ENCODE measurements at regions not wholly inside any gene's neighbourhood (a gene's known extent, or its start where the extent isn't known, plus 50 kb on each side); places are given as distances from the start of the nearest gene placed in this dataset.
"Not testable (repeated sequence)": the region's sequence is repeated elsewhere in the genome, so short reads cannot be mapped to it uniquely, and the experiment has no call there.

DNA sequence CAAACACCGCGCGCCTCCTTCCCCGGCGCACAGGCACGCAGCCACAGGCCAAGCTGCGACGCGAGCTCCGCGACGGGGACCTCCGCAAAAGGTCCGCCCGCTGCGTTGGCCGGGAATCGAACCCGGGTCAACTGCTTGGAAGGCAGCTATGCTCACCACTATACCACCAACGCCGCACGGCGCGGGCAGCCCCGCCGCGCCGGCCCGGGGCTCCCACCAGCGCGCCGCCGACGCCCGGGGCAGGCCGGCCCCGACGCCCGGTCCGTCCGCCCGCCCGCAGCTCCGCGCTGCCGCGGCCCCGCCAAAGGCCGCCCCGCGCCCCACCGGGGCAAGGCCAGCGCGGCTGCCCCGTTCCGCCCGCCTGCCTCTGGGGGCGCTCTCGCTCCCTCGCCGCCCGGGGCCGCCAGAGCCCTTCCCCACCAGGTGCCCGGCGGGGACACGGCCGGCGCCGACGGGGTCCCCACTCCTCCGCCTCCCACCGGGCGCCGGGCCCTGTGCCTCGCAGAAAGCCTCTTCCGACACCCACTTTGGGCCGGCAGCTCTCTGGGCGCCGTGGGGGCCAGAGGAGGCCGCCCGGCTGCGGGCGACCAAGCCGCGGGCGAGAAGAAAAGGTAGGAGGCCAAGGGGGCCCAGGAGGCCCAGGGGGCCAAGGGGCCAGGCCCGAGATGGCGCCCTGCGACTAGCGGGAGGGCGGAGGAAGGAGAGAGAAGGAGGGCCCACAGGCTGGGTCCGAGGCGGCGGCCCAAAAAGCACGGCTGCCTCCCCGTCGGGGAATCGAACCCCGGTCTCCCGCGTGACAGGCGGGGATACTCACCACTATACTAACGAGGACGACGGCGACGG is 50.2 kb upstream of the FCGR2A start:
- not testable (repeated sequence) for H3K4me3 Mint-ChIP-seq; DNase-seq (ENCODE audit: low spot score); H3K36me3 Mint-ChIP-seq (ENCODE audit: low read depth); H3K27ac Mint-ChIP-seq; H3K27me3 Mint-ChIP-seq (ENCODE audit: low read depth); H3K4me1 Mint-ChIP-seq (ENCODE audit: low read depth); H3K9me3 Mint-ChIP-seq

DNA sequence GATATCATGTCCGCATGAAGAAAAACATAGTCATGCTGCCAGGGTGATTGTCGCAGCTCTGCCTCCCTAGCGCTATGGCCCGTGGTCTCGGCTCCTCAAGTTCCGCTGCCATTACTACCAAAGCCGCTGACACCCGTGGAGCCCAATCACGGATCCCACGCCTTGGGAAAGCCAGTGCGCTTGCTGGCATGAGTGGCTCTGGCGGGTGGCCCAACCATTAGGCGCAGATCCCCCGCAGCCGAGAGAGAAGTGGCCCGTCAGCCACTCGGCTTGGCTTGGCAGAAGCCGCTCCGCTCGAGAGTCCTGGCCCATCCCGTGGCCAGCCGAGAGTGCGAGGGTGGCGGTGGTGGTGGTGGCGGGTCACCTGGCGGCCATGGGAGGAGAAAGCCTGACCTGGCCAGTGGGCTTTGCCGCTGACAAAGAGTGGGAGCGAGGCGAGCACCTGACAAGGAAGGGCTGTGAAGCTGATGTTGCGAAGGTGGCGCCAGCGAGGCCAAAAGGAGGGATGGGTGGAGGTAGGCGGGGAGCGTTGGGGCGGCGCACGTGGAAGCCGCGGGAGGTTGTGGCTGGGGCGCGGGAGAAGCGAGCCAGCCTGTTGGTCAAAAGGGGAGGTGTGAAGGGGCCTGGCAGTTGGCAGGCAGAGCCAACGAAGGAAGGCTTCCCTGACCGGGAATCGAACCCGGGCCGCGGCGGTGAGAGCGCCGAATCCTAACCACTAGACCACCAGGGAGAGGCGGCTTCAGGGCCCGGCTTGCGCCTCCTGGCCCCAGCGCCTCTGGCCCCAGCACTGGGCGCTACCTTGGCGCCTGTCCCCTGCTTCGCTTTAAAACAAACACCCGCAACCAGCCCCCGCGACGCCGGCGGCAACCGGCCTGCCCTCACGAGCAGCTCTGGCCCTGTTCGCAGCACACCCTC is 51.0 kb upstream of the FCGR2A start:
- not testable (repeated sequence) for H3K36me3 Mint-ChIP-seq (ENCODE audit: low read depth); H3K4me1 Mint-ChIP-seq (ENCODE audit: low read depth); H3K4me3 Mint-ChIP-seq; H3K27ac Mint-ChIP-seq; H3K27me3 Mint-ChIP-seq (ENCODE audit: low read depth); H3K9me3 Mint-ChIP-seq
- peak; percentile 11 for DNase-seq (ENCODE audit: low spot score)

DNA sequence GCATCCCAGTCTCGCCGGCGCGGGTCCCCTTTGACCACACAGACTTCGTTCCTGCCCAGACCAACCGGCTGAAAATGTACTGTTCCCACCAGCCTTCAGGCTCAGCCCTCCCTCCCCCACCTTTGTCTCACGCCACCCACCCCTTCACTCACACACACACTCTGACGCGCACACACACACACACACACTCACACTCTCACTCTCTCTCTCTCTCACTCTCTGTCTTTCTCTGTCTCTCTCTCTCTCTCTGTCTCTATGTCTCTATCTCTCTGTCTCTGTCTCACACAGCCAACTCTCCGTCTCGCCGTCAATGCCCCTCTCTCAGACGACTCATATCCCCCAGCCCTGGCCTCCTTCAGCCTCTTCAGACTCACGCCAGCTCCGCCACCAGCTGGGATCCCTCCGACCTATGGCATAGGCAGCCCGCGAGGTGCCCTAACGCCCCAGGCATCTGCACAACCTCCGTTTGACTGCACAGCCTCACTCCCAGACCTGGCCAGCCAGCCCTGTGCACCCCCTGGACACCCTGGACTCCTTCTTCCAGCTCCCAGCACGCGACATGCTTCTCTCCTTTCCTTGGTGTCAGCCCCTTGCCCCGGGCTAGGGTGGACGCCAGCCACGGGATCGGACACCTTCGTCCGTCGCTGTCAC is 53.4 kb upstream of the FCGR2A start:
- not testable (repeated sequence) for H3K4me3 Mint-ChIP-seq; DNase-seq (ENCODE audit: low spot score); H3K27me3 Mint-ChIP-seq (ENCODE audit: low read depth); H3K4me1 Mint-ChIP-seq (ENCODE audit: low read depth); H3K36me3 Mint-ChIP-seq (ENCODE audit: low read depth); H3K9me3 Mint-ChIP-seq; H3K27ac Mint-ChIP-seq

DNA sequence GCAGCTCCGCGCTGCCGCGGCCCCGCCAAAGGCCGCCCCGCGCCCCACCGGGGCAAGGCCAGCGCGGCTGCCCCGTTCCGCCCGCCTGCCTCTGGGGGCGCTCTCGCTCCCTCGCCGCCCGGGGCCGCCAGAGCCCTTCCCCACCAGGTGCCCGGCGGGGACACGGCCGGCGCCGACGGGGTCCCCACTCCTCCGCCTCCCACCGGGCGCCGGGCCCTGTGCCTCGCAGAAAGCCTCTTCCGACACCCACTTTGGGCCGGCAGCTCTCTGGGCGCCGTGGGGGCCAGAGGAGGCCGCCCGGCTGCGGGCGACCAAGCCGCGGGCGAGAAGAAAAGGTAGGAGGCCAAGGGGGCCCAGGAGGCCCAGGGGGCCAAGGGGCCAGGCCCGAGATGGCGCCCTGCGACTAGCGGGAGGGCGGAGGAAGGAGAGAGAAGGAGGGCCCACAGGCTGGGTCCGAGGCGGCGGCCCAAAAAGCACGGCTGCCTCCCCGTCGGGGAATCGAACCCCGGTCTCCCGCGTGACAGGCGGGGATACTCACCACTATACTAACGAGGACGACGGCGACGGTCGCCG is 57.4 kb upstream of the FCGR2A start:
- not testable (repeated sequence) for H3K27ac Mint-ChIP-seq; H3K27me3 Mint-ChIP-seq (ENCODE audit: low read depth); DNase-seq (ENCODE audit: low spot score); H3K4me1 Mint-ChIP-seq (ENCODE audit: low read depth); H3K4me3 Mint-ChIP-seq; H3K9me3 Mint-ChIP-seq; H3K36me3 Mint-ChIP-seq (ENCODE audit: low read depth)

DNA sequence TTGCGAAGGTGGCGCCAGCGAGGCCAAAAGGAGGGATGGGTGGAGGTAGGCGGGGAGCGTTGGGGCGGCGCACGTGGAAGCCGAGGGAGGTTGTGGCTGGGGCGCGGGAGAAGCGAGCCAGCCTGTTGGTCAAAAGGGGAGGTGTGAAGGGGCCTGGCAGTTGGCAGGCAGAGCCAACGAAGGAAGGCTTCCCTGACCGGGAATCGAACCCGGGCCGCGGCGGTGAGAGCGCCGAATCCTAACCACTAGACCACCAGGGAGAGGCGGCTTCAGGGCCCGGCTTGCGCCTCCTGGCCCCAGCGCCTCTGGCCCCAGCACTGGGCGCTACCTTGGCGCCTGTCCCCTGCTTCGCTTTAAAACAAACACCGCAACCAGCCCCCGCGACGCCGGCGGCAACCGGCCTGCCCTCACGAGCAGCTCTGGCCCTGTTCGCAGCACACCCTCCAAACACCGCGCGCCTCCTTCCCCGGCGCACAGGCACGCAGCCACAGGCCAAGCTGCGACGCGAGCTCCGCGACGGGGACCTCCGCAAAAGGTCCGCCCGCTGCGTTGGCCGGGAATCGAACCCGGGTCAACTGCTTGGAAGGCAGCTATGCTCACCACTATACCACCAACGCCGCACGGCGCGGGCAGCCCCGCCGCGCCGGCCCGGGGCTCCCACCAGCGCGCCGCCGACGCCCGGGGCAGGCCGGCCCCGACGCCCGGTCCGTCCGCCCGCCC is 58.1 kb upstream of the FCGR2A start:
- H3K27ac Mint-ChIP-seq; H3K36me3 Mint-ChIP-seq (ENCODE audit: low read depth); H3K4me1 Mint-ChIP-seq (ENCODE audit: low read depth); H3K9me3 Mint-ChIP-seq; H3K27me3 Mint-ChIP-seq (ENCODE audit: low read depth); H3K4me3 Mint-ChIP-seq; DNase-seq (ENCODE audit: low spot score): not testable (repeated sequence)

DNA sequence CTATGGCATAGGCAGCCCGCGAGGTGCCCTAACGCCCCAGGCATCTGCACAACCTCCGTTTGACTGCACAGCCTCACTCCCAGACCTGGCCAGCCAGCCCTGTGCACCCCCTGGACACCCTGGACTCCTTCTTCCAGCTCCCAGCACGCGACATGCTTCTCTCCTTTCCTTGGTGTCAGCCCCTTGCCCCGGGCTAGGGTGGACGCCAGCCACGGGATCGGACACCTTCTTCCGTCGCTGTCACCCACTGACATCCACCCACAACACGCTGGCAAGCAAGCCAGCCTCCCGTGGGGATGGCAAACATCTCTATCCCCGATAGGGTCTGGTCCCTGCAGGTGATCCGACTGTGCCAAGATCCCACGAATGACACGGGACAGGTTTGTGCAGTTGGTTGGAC is 60.5 kb upstream of the FCGR2A start:
- H3K4me3 Mint-ChIP-seq; H3K27me3 Mint-ChIP-seq (ENCODE audit: low read depth); H3K9me3 Mint-ChIP-seq; H3K36me3 Mint-ChIP-seq (ENCODE audit: low read depth); H3K4me1 Mint-ChIP-seq (ENCODE audit: low read depth); DNase-seq (ENCODE audit: low spot score); H3K27ac Mint-ChIP-seq: not testable (repeated sequence)

DNA sequence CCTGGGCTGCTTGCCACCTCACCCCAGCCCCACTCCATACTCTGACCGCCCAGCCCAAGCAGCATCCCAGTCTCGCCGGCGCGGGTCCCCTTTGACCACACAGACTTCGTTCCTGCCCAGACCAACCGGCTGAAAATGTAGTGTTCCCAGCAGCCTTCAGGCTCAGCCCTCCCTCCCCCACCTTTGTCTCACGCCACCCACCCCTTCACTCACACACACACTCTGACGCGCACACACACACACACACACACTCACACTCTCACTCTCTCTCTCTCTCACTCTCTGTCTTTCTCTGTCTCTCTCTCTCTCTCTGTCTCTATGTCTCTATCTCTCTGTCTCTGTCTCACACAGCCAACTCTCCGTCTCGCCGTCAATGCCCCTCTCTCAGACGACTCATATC is 61.0 kb upstream of the FCGR2A start:
- H3K4me3 Mint-ChIP-seq; H3K27ac Mint-ChIP-seq; DNase-seq (ENCODE audit: low spot score); H3K9me3 Mint-ChIP-seq; H3K27me3 Mint-ChIP-seq (ENCODE audit: low read depth); H3K36me3 Mint-ChIP-seq (ENCODE audit: low read depth): not testable (repeated sequence)
- H3K4me1 Mint-ChIP-seq (ENCODE audit: low read depth), result peaks cover 11% of the 10 kb centered on the region

DNA sequence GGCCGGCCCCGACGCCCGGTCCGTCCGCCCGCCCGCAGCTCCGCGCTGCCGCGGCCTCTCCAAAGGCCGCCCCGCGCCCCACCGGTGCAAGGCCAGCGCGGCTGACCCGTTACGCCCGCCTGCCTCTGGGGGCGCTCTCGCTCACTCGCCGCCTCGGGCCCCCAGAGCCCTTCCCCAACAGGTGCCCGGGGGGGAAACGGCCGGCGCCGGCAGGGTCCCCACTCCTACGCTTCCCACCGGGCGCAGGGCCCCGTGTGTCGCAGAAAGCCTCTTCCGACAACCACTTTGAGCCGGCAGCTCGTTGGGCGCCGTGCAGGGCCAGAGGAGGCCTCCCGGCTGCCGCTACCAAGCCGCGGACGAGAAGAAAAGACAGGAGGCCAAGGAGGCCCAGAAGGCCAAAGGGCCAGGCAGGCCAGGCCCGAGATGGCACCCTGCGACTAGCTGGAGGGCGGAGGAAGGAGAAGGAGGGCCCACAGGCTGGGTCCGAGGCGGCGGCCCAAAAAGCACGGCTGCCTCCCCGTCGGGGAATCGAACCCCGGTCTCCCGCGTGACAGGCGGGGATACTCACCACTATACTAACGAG is 64.9 kb upstream of the FCGR2A start:
- Mint-ChIP-seq H3K9me3 (peaks cover 4% of the 10 kb centered on the region), H3K4me1 (ENCODE audit: low read depth) (peaks cover 16% of the 10 kb centered on the region), H3K36me3 (ENCODE audit: low read depth) (no peaks in the 10 kb centered on the region), H3K27ac (peak overlapping the region; percentile 79), H3K27me3 (ENCODE audit: low read depth) (peaks cover 30% of the 10 kb centered on the region), H3K4me3 (peak overlapping the region; percentile 87)
- DNase-seq (ENCODE audit: low spot score), result peak; percentile 78

DNA sequence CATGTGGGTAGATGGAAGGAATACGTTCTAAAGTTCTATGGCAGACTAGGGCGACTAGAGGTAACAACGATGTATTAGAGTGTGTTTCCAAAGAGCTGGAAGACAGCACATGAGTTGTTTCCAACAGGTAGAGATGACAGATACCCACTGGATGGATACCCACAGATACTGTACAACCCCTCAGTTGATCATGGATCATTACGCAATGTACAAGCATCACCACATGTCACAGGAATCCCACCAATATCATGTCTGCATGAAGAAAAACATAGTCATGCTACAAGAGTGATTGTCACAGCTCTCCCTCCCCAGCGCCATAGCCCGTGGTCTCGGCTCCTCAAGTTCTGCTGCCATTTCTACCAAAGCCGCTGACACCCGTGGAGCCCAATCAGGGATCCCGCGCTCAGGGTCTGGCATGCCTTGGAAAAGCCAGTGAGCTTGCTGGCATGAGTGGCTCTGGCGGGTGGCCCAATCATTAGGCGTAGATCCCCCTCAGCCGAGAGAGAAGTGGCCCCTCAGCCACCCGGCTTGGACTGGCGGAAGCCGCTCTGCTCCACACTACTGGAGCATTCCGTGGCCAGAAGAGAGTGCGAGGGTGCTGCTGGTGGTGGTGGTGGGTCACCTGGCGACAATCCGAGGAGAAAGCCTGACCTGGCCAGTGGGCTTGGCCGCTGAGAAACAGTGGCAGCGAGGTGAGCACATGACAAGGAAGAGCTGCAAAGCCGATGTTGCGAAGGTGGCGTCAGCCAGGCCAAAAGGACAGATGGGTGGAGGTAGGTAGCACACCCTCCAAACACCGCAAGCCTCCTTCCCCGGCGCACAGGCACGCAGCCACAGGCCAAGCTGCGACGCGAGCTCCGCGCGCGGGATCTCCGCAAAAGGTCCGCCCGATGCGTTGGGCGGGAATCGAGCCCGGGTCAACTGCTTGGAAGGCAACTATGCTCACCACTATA is 65.7 kb upstream of the FCGR2A start:
- Mint-ChIP-seq H3K27ac (peak overlapping the region; percentile 31), H3K4me3 (peak overlapping the region; percentile 79), H3K27me3 (ENCODE audit: low read depth) (peaks cover 33% of the 10 kb centered on the region), H3K4me1 (ENCODE audit: low read depth) (peaks cover 16% of the 10 kb centered on the region), H3K9me3 (peaks cover 4% of the 10 kb centered on the region), H3K36me3 (ENCODE audit: low read depth) (no peaks in the 10 kb centered on the region)
- DNase-seq (ENCODE audit: low spot score), result peak; percentile 18

DNA sequence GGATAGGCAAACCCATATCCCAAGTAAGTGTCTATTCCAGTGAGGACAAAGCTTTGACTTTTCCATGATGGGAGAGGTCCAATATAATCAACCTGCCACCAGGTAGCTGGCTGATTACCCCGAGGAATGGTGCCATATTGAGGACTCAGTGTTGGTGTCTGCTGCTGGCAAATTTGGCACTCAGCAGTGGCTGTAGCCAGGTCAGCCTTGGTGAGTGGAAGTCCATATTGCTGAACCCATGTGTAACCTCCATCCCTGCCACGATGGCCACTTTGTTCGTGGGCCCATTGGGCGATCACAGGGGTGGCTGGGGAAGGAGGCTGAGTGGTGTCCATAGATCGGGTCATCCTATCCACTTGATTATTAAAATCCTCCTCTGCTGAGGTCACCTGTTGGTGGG is 65.5 kb upstream of the CFAP126 start:
- H3K4me3 Mint-ChIP-seq; H3K36me3 Mint-ChIP-seq (ENCODE audit: low read depth); H3K9me3 Mint-ChIP-seq; H3K27ac Mint-ChIP-seq; H3K4me1 Mint-ChIP-seq (ENCODE audit: low read depth); DNase-seq (ENCODE audit: low spot score): not testable (repeated sequence)
- H3K27me3 Mint-ChIP-seq (ENCODE audit: low read depth), result peaks cover 59% of the 10 kb centered on the region

DNA sequence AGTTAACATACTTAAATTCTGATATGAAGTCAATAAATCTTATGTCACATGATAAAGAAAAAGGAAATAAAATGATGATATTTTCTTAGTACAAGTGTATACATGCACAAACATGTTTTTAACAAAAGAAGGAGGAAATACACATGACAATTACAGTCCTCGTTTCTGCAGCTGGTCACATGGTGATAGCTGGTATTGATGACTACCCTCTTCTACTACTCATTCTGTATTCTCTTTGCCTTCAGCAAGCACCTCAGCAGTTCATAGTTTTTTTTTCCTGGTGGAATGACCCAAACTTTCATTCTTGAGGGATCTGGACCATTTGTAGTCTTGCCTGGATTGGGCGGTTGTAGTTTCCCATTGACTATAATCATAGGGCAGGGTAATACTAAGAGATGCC is 64.4 kb upstream of the CFAP126 start:
- peaks cover 57% of the 10 kb centered on the region for H3K27me3 Mint-ChIP-seq (ENCODE audit: low read depth)
- DNase-seq (ENCODE audit: low spot score), result no peak

DNA sequence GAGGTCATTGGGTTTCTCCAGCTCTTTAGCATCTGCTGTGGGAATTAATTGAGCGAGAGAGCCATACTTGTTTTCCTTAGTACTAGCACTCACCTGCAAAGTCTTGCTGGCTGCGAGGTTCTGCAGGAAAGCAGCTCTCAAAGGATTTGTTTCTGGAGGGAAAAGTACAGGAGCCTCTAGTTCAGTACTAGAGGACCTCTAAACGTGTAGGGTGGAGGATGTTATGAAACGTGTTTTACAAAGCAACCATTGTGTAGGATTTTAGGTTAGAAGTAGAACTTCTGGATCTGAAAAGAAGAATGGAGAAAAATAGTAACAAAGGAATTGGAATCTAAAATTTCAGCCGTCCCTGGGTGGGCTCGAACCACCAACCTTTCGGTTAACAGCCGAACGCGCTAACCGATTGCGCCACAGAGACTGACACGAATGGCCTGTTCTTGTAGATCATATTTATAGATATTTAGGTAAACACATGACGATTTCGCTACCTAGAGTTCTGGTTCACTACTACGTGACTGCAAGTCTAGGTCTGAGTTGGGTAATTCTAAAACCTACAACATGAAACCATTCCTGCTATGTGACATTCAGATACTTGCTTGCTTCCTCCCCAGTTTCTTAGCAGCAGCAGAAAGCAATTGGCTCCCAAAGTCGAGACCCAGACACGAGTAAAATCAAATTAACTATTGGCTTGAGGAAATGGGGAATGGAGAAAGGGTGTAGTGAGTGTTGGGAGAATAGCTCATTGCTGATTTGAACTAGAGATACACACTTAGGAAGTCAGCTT is 60.2 kb upstream of the CFAP126 start:
- H3K4me3 Mint-ChIP-seq, result peak overlapping the region; percentile 60
- H3K4me1 Mint-ChIP-seq (ENCODE audit: low read depth), result peaks cover 12% of the 10 kb centered on the region
- H3K9me3 Mint-ChIP-seq, result no peaks in the 10 kb centered on the region
- peak; percentile 32 for DNase-seq (ENCODE audit: low spot score)
- no peaks in the 10 kb centered on the region for H3K36me3 Mint-ChIP-seq (ENCODE audit: low read depth)
- H3K27me3 Mint-ChIP-seq (ENCODE audit: low read depth), result peaks cover 49% of the 10 kb centered on the region
- H3K27ac Mint-ChIP-seq, result no peak overlapping the region

More for the DNA sequence above, 64.4 kb upstream of the CFAP126 start:
- H3K4me3 Mint-ChIP-seq, result no peak overlapping the region
- no peak overlapping the region for H3K27ac Mint-ChIP-seq
- no peaks in the 10 kb centered on the region for H3K36me3 Mint-ChIP-seq (ENCODE audit: low read depth)
- no peaks in the 10 kb centered on the region for H3K9me3 Mint-ChIP-seq
- H3K4me1 Mint-ChIP-seq (ENCODE audit: low read depth), result peaks cover 9% of the 10 kb centered on the region
